GM10266 (cell line): ENCODE measurements at regions not wholly inside any gene's neighbourhood (a gene's known extent, or its start where the extent isn't known, plus 50 kb on each side); places are given as distances from the start of the nearest gene placed in this dataset.

Source experiments
- DNase-seq: peaks from one replicate; pipeline ENCODE4 v3.0.0; 2012; ENCODE audit errors: extremely low spot score
- CTCF ChIP-seq: IDR thresholded peaks from 2 replicates; pipeline ENCODE4 v1.5.1; 2012; ENCODE audit warnings: mild to moderate bottlenecking, low read depth; ENCODE audit not compliant: control insufficient read depth, insufficient read depth; ENCODE audit errors: missing control alignments

- DNase-seq, result no peak
- no peak for TF ChIP-seq CTCF
These were observed 657.0 kb upstream of the WWC1 start for GRCh38 chr5:167634432-167634831.

- no peak for TF ChIP-seq CTCF
- DNase-seq, result no peak
These were observed 652.6 kb upstream of the WWC1 start for GRCh38 chr5:167638816-167639215.

- TF ChIP-seq CTCF, result no peak
- no peak for DNase-seq
These were observed 652.2 kb upstream of the WWC1 start for GRCh38 chr5:167639273-167639672.

- no peak for TF ChIP-seq CTCF
These were observed 651.7 kb upstream of the WWC1 start for GRCh38 chr5:167639766-167640165.

GRCh38 chr5:167642181-167642580 is 649.3 kb upstream of the WWC1 start:
- DNase-seq, result no peak
- TF ChIP-seq CTCF, result no peak

More at GRCh38 chr5:167639766-167640165, 651.7 kb upstream of the WWC1 start:
- DNase-seq, result no peak

- no peak for DNase-seq
These were observed 648.5 kb upstream of the WWC1 start for GRCh38 chr5:167642779-167643517.

More at GRCh38 chr5:167642779-167643517, 648.5 kb upstream of the WWC1 start:
- no peak for TF ChIP-seq CTCF
